ENCODE measurements at regions not wholly inside any gene's neighbourhood (a gene's known extent, or its start where the extent isn't known, plus 50 kb on each side); places are given as distances from the start of the nearest gene placed in this dataset.

DNA sequence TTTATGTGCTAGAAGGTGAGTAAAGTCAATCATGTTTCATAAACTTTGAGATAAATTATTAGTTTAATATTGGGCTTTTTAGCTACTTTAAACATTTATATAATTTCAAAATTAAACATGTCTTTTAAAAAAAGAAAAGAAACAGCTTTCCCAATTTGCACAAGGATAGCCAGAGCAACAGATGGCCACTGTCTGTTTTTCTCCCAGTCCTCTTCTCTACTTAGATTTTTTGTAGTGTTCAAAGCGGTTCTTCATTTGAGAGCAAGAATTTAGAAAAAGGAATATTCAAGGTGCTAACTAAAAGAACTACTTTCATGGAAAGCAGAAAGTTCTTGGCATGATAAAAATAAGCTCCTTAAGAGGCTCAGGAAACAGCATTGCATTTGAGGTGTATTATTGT, 128.3 kb upstream of the MIR17HG start:
- TF ChIP-seq CTCF (conservative IDR thresholded peaks at IDR 0.05; ENCODE audit: low read depth, low read length) (no peak), EZH2 (IDR thresholded peaks at IDR 0.05; ENCODE audit: borderline replicate concordance, low read depth, low read length, poor library complexity, severe bottlenecking) (no peak)
- Histone ChIP-seq H3K4me1 (ENCODE audit: insufficient read depth, low read length, poor library complexity, severe bottlenecking) (no peaks in the 10 kb centered on the region), H3K36me3 (ENCODE audit: insufficient read depth, low read length, poor library complexity, severe bottlenecking) (no peaks in the 10 kb centered on the region), H3K9me3 (ENCODE audit: low read depth, low read length, poor library complexity, severe bottlenecking) (no peaks in the 10 kb centered on the region), H3K27ac (ENCODE audit: low read depth, low read length, poor library complexity, severe bottlenecking) (no peak overlapping the region), H3K4me3 (ENCODE audit: low read depth, low read length, poor library complexity, severe bottlenecking) (no peak overlapping the region), H3K27me3 (replicated peaks; ENCODE audit: insufficient read depth, low read depth, low read length, poor library complexity) (peaks cover 93% of the 10 kb centered on the region)
- no TSS peak for BruUV-seq (replicated peaks)
- POLR2A ChIA-PET (ENCODE audit: low non-redundant PET) = no interaction called here
- intact Hi-C loops (cut with micrococcal nuclease; ENCODE audit: unreplicated experiment) = no loop called here
- DNase-seq (ENCODE audit: low spot score) = no peak
- CTCF ChIA-PET = no interaction called here

GRCh38 chr13:91220872-91221271, 126.6 kb upstream of the MIR17HG start:
- H3K27ac ChIP-seq (ENCODE audit: low read depth, low read length, poor library complexity, severe bottlenecking) = no peak overlapping the region
- H3K4me3 ChIP-seq (ENCODE audit: low read depth, low read length, poor library complexity, severe bottlenecking) = no peak overlapping the region
- TF ChIP-seq EZH2 (IDR thresholded peaks at IDR 0.05; ENCODE audit: borderline replicate concordance, low read depth, low read length, poor library complexity, severe bottlenecking) = no peak
- no peak for TF ChIP-seq CTCF (conservative IDR thresholded peaks at IDR 0.05; ENCODE audit: low read depth, low read length)
- no TSS peak for BruUV-seq (replicated peaks)
- H3K36me3 ChIP-seq (ENCODE audit: insufficient read depth, low read length, poor library complexity, severe bottlenecking) = no peaks in the 10 kb centered on the region
- POLR2A ChIA-PET (ENCODE audit: low non-redundant PET) = no interaction called here
- intact Hi-C loops (cut with micrococcal nuclease; ENCODE audit: unreplicated experiment) = no loop called here
- no peak for DNase-seq (ENCODE audit: low spot score)
- H3K9me3 ChIP-seq (ENCODE audit: low read depth, low read length, poor library complexity, severe bottlenecking) = no peaks in the 10 kb centered on the region
- no peaks in the 10 kb centered on the region for H3K4me1 ChIP-seq (ENCODE audit: insufficient read depth, low read length, poor library complexity, severe bottlenecking)
- peaks cover 87% of the 10 kb centered on the region for H3K27me3 ChIP-seq (replicated peaks; ENCODE audit: insufficient read depth, low read depth, low read length, poor library complexity)
- CTCF ChIA-PET = no interaction called here

- no peak for TF ChIP-seq EZH2 (IDR thresholded peaks at IDR 0.05; ENCODE audit: borderline replicate concordance, low read depth, low read length, poor library complexity, severe bottlenecking)
- TF ChIP-seq CTCF (conservative IDR thresholded peaks at IDR 0.05; ENCODE audit: low read depth, low read length) = no peak
- POLR2A ChIA-PET (ENCODE audit: low non-redundant PET) = interaction anchor here (0.7 kb wide), 1 partner anchor 93 kb away, joined by 3 read pairs; no protein-coding TSS in a partner anchor
Measured at GRCh38 chr13:91228108-91228507, 119.4 kb upstream of the MIR17HG start.

More at GRCh38 chr13:91228108-91228507, 119.4 kb upstream of the MIR17HG start:
- intact Hi-C loops (cut with micrococcal nuclease; ENCODE audit: unreplicated experiment) = no loop called here
- no peaks in the 10 kb centered on the region for H3K4me1 ChIP-seq (ENCODE audit: insufficient read depth, low read length, poor library complexity, severe bottlenecking)
- H3K27me3 ChIP-seq (replicated peaks; ENCODE audit: insufficient read depth, low read depth, low read length, poor library complexity) = peaks cover 61% of the 10 kb centered on the region
- no peaks in the 10 kb centered on the region for H3K9me3 ChIP-seq (ENCODE audit: low read depth, low read length, poor library complexity, severe bottlenecking)
- BruUV-seq (replicated peaks) = no TSS peak
- CTCF ChIA-PET = no interaction called here
- H3K27ac ChIP-seq (ENCODE audit: low read depth, low read length, poor library complexity, severe bottlenecking) = no peak overlapping the region
- no peak overlapping the region for H3K4me3 ChIP-seq (ENCODE audit: low read depth, low read length, poor library complexity, severe bottlenecking)
- no peak for DNase-seq (ENCODE audit: low spot score)
- no peaks in the 10 kb centered on the region for H3K36me3 ChIP-seq (ENCODE audit: insufficient read depth, low read length, poor library complexity, severe bottlenecking)

All from A673 (cell line).